HG03108 (cell line): ENCODE measurements at regions not wholly inside any gene's neighbourhood (a gene's known extent, or its start where the extent isn't known, plus 50 kb on each side); places are given as distances from the start of the nearest gene placed in this dataset.

Source experiments
- ATAC-seq: cut with Tn5 transposase; IDR thresholded peaks from one replicate; pipeline ENCODE4 v1.9.1; 2021; ENCODE audit warnings: moderate library complexity; ENCODE audit not compliant: unreplicated experiment

DNA sequence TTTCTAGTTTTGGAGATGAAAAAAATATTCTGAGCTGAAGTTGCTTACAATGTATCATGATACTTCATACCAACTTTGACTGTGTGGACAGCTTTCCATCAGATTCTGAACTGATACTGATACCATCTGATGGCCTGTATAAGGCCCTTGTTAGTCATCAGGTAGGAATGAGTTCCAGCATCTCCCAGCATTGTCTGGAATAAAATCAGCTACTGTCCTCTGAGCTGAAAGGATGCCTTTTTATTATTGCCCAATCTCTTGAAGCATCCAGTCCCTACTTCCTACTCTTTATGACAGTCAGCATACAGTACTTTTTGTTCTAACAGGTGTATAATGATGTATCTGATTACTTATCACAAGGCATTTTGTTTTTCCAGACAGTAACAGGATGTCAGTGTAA is 70.6 kb upstream of the EYA4 start:
- ATAC-seq, result no peak

DNA sequence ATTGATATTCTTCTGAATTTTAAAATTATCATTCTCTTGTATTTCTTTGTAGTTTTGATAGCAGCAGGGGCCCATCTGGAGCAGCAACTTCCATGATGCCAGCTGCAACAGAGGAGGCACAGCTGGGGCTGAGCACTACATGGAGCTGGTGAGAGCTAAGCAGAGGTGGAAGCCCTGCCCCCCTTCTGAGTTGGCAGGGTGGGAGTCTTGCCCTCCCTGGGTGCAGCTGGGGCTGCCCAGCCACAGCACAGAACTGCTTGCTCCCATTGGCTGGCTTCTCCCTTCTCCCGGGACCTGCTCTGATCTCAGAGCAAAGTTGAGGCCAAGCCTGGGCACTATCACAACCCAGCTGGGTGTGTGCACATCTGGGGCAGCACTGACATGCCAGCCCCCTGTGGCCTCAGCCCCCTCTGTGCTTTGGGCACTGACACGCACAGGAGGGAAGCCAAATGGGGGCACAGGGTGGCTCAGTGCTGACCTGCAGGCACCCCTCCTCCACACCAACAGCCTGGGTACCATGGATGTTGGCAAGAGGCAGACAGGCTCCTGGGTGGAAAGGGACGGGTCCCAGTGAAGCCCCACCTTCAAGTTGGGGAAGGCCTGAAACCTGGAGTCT is 69.1 kb upstream of the EYA4 start:
- no peak for ATAC-seq

DNA sequence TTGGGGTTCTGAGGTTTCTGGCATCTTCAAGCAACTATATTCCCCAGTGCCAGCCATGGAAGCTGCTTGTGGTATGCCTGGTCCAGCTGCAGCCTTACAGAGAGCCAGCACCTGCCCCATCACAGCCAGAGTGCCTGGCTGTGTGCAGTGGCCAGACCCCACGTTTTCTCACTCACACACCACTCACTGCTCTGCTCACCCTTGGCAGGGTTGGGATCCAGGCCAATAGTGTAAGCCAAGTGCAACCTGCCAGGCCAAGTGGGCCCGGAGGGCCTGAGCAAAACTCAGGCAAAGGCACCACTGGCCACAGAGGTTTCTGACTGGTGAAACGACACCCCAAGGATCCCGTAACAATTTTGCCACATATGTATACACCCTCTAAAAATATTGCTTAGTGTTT is 67.9 kb upstream of the EYA4 start:
- no peak for ATAC-seq

DNA sequence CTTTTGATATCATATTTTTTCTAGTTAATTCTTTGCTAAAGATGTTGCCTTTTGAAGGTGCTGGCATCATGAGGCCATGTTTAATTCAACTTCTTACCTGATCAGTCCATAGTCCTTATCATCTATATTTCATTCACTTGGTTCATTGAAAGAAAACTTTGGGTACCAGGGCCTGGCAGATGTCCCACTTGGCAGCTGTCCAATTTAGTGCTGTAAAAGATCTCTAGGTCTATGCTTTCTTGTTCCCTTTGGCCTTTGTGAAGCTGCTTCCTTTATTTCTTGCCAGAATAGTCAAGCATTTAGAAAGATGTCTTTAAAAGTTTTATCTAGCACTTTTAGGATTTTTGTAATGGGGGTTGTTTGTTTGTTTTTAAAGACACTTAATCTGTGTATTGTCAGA is 61.7 kb upstream of the EYA4 start:
- ATAC-seq, result no peak

DNA sequence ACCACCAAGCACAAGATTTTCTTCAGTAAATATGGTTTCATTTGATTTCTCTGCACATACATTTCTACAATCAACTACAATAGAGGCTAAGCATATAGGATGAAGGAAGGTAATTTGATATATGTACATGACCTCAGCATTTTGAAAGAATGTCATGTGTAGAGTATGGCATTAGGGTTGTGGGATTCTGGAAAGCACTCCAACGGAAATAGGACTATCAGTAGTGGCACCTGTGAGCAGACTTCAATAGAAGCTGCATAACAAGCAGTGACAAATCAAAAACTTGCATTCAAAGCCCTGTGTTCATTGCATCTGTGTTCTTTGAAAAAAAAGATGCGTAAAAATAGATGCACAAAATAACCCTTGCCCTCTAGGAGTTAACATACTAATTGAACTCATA is 57.5 kb upstream of the EYA4 start:
- ATAC-seq, result no peak

DNA sequence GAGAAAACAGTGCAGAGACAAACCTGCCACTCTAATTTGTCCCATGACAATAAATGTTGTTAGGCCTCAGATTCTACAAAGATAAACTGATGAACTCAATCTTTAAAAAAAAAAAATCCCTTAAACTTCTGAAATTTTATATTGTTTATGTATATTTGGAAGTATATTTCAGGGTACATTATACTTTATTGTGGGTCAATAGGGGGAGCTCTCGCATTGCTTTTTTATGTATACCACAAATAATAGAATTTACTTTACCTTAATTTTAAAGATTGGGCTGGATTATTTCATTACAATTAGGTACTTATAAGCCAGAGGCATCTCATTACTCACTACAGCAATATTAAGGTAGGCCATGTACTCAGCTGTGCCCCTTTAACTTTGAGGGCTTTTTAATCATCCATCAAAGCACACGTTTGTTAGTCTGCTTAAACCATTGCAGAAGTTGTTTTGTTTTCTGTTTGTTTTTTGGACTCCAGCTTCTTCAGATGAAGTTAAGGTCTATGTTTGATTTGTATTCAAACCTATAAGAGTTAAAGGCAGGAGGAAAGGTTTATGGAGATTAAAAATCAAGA is 56.3 kb upstream of the EYA4 start:
- no peak for ATAC-seq

DNA sequence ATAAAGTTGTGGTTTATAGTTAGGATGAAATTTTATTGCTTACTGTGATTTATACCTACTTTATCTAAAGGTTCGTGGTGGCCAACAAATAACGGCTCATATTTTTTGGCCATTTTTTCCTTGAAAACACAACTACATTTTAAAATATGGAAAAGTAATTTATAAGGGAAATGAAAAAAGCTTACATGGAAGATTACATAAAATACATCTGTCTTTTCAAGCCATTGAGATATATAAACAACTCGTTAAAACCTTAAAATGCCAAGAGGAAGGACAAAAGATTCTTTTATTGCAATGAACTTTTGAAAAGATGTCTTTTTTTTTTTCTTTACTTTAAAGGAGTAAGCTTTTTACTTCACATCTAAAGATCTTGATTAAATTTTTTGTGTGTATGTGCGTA is 55.4 kb upstream of the EYA4 start:
- no peak for ATAC-seq

DNA sequence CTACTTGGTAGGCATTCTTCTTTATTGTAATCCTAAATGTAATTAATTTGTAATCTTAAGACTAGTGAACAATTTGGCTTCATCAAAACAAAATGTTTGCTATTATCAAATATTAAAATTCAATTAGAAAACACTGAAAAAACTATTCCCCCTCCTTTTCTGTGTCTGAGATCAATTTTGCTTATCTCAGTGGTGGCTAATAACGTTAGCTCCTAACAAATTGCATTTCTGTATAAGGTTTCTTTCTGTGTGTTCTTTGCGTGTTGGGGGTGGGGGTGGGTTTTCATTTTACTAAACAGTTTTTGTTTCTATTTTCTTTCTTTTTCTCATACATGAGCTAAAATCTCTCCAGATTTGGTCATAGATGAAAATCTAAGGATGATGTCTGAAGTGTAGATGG is 54.0 kb upstream of the EYA4 start:
- no peak for ATAC-seq

DNA sequence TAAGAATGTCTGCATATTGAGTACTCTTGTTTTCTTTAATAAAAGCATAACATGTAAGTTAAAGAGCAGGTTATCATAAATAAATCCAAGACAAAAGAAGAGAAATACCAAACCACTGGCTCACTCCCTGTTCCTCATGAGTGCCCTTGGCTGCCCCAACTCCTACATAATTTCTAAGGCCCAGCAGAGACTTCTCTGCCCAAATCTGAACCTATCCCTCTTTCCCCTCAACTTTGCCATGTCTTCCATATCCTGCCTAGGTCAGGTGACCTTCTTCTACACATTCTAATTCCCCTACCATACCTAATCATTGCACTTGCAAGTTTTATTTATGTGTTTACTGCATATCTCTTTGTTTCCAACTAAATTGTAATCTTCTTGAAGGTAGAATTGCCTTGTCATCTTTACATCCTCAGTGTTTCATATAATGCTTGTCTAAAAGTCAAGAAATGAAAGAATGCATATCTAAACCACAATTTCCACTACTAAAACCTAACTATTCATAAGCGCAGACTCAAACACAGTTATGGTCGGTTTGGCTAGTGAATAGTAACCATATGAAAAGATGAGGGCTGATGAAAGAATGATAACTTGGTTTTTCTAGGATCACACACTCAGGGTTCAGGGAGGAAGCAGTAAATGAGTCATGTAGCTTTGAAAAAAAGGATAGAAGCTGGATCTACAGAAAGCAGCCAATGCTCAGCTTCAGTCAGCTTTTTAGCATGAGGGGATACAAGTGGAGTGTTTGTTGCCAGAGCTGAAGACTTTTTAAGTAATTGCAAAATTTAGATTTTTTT is 53.3 kb upstream of the EYA4 start:
- no peak for ATAC-seq

DNA sequence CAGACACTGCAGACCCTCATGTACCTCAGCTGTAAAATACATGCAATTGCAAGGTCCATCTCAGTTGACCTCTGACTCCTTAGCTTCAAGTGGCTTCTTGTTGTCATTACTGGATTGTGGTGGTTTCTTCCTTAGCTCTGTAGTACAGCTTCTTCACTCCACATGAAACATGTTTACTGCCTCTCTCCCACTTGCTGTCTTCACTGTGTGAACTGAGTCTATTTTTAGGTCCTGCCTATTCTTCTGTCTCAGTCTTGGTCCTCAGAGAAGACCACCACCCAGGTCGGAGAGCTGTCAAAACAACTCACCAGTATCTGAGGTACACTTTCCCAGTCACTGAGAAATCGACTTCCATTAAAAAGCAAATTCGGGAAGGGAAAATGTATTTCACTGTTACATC is 50.2 kb upstream of the EYA4 start:
- no peak for ATAC-seq

DNA sequence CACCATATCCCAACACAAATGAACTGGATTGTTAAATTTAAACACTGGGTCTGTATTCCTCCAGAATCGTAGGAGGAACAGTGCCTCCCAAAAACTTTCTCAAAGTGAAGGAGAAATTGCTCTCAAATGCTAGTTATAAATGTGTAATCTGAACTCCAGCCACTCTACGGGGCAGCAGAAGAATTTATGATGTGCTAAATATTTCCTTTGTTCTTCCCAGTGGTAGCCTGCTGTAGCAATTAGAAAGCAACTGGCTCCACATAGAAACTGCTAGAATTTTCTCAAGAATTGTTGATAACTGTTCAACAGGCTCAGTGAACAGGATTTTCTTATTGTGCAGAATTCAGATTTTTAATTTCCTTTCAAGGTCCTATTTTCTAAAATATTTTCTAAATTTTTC is 49.8 kb upstream of the EYA4 start:
- ATAC-seq, result no peak
